ENCODE measurements at regions not wholly inside any gene's neighbourhood (a gene's known extent, or its start where the extent isn't known, plus 50 kb on each side); places are given as distances from the start of the nearest gene placed in this dataset.
A peak's percentile ranks its signal among the peaks of the same experiment; 100 is the strongest.

- no peak overlapping the region for H3K27ac ChIP-seq (ENCODE audit: low read depth, low read length)
- H3K4me3 Mint-ChIP-seq (ENCODE audit: unreplicated experiment): no peak overlapping the region
- H3K27me3 ChIP-seq (ENCODE audit: insufficient read depth, low read length): no peaks in the 10 kb centered on the region
- H3K9me3 Mint-ChIP-seq (ENCODE audit: unreplicated experiment): no peaks in the 10 kb centered on the region
- no peaks in the 10 kb centered on the region for H3K79me2 ChIP-seq (ENCODE audit: insufficient read depth, low read length)
- peak; percentile 23 for TF ChIP-seq CTCF (IDR thresholded peaks at IDR 0.05; ENCODE audit: insufficient read depth, low read depth, low read length)
- TF ChIP-seq EZH2 (IDR thresholded peaks at IDR 0.05; ENCODE audit: insufficient read depth, low read length): no peak
- H3K36me3 Mint-ChIP-seq (ENCODE audit: low read depth, unreplicated experiment): no peaks in the 10 kb centered on the region
- no peaks in the 10 kb centered on the region for H3K36me3 ChIP-seq (ENCODE audit: insufficient read depth, low read length)
- no peaks in the 10 kb centered on the region for H4K20me1 ChIP-seq (ENCODE audit: insufficient read depth, low read length)
- no peak overlapping the region for H3K4me3 ChIP-seq (ENCODE audit: insufficient read depth, low read depth, low read length)
- H2AFZ ChIP-seq (ENCODE audit: low read depth, low read length): no peak overlapping the region
- H3K4me1 ChIP-seq (ENCODE audit: insufficient read depth, low read length): no peaks in the 10 kb centered on the region
- H3K4me2 ChIP-seq (ENCODE audit: low read length): no peak overlapping the region
- H3K9ac ChIP-seq (ENCODE audit: low read length): no peak overlapping the region
- DNase-seq (ENCODE audit: low read depth) (peak; percentile 29), FAIRE-seq (no peak)
- no peaks in the 10 kb centered on the region for H3K27me3 Mint-ChIP-seq (ENCODE audit: low read depth, unreplicated experiment)
- H3K9me3 ChIP-seq (ENCODE audit: insufficient read depth, low read depth, low read length): no peaks in the 10 kb centered on the region
- no peak overlapping the region for H3K27ac Mint-ChIP-seq (ENCODE audit: unreplicated experiment)
- H3K4me1 Mint-ChIP-seq (ENCODE audit: low read depth, unreplicated experiment): no peaks in the 10 kb centered on the region
These were observed 2214.5 kb upstream of the TENM3 start for GRCh38 chr4:180028682-180029081.

- no peak for FAIRE-seq
- no peaks in the 10 kb centered on the region for H3K79me2 ChIP-seq (ENCODE audit: insufficient read depth, low read length)
- H3K9me3 Mint-ChIP-seq (ENCODE audit: unreplicated experiment): no peaks in the 10 kb centered on the region
These were observed 2211.9 kb upstream of the TENM3 start for GRCh38 chr4:180031330-180031729.

GRCh38 chr4:180041576-180041975 lies 2201.6 kb upstream of the TENM3 start:
- TF ChIP-seq CTCF (IDR thresholded peaks at IDR 0.05; ENCODE audit: insufficient read depth, low read depth, low read length): no peak
- TF ChIP-seq EZH2 (IDR thresholded peaks at IDR 0.05; ENCODE audit: insufficient read depth, low read length): no peak
- no peak overlapping the region for H3K27ac ChIP-seq (ENCODE audit: low read depth, low read length)
- H3K36me3 Mint-ChIP-seq (ENCODE audit: low read depth, unreplicated experiment): no peaks in the 10 kb centered on the region

More at GRCh38 chr4:180031330-180031729, 2211.9 kb upstream of the TENM3 start:
- TF ChIP-seq CTCF (IDR thresholded peaks at IDR 0.05; ENCODE audit: insufficient read depth, low read depth, low read length): no peak
- H3K27me3 Mint-ChIP-seq (ENCODE audit: low read depth, unreplicated experiment): no peaks in the 10 kb centered on the region
- H3K4me3 Mint-ChIP-seq (ENCODE audit: unreplicated experiment): no peak overlapping the region
- Histone ChIP-seq H3K36me3 (ENCODE audit: insufficient read depth, low read length) (no peaks in the 10 kb centered on the region), H3K4me1 (ENCODE audit: insufficient read depth, low read length) (no peaks in the 10 kb centered on the region), H3K9ac (ENCODE audit: low read length) (no peak overlapping the region), H3K4me2 (ENCODE audit: low read length) (no peak overlapping the region), H3K4me3 (ENCODE audit: insufficient read depth, low read depth, low read length) (no peak overlapping the region), H3K27me3 (ENCODE audit: insufficient read depth, low read length) (no peaks in the 10 kb centered on the region), H2AFZ (ENCODE audit: low read depth, low read length) (no peak overlapping the region), H3K9me3 (ENCODE audit: insufficient read depth, low read depth, low read length) (no peaks in the 10 kb centered on the region), H3K27ac (ENCODE audit: low read depth, low read length) (no peak overlapping the region), H4K20me1 (ENCODE audit: insufficient read depth, low read length) (no peaks in the 10 kb centered on the region)
- no peak for DNase-seq (ENCODE audit: low read depth)
- no peaks in the 10 kb centered on the region for H3K4me1 Mint-ChIP-seq (ENCODE audit: low read depth, unreplicated experiment)
- no peaks in the 10 kb centered on the region for H3K36me3 Mint-ChIP-seq (ENCODE audit: low read depth, unreplicated experiment)
- no peak overlapping the region for H3K27ac Mint-ChIP-seq (ENCODE audit: unreplicated experiment)

More at GRCh38 chr4:180041576-180041975, 2201.6 kb upstream of the TENM3 start:
- Histone ChIP-seq H4K20me1 (ENCODE audit: insufficient read depth, low read length) (no peaks in the 10 kb centered on the region), H3K4me3 (ENCODE audit: insufficient read depth, low read depth, low read length) (no peak overlapping the region), H2AFZ (ENCODE audit: low read depth, low read length) (no peak overlapping the region), H3K4me2 (ENCODE audit: low read length) (no peak overlapping the region), H3K79me2 (ENCODE audit: insufficient read depth, low read length) (no peaks in the 10 kb centered on the region), H3K27me3 (ENCODE audit: insufficient read depth, low read length) (no peaks in the 10 kb centered on the region), H3K9ac (ENCODE audit: low read length) (no peak overlapping the region), H3K36me3 (ENCODE audit: insufficient read depth, low read length) (no peaks in the 10 kb centered on the region), H3K4me1 (ENCODE audit: insufficient read depth, low read length) (no peaks in the 10 kb centered on the region), H3K9me3 (ENCODE audit: insufficient read depth, low read depth, low read length) (no peaks in the 10 kb centered on the region)
- DNase-seq (ENCODE audit: low read depth): no peak
- FAIRE-seq: no peak
- no peak overlapping the region for H3K27ac Mint-ChIP-seq (ENCODE audit: unreplicated experiment)
- H3K27me3 Mint-ChIP-seq (ENCODE audit: low read depth, unreplicated experiment): no peaks in the 10 kb centered on the region
- H3K9me3 Mint-ChIP-seq (ENCODE audit: unreplicated experiment): no peaks in the 10 kb centered on the region
- H3K4me1 Mint-ChIP-seq (ENCODE audit: low read depth, unreplicated experiment): no peaks in the 10 kb centered on the region
- H3K4me3 Mint-ChIP-seq (ENCODE audit: unreplicated experiment): no peak overlapping the region
